UCSD-AML1 (cell line): ENCODE measurements at regions not wholly inside any gene's neighbourhood (a gene's known extent, or its start where the extent isn't known, plus 50 kb on each side); places are given as distances from the start of the nearest gene placed in this dataset.
A peak's percentile ranks its signal among the peaks of the same experiment; 100 is the strongest.
"Not testable (repeated sequence)": the region's sequence is repeated elsewhere in the genome, so short reads cannot be mapped to it uniquely, and the experiment has no call there.

Source experiments
- DNase-seq: peaks from one replicate; lab custom pipeline; 2025; ENCODE audit not compliant: unreplicated experiment; lab: John Stamatoyannopoulos, UW

DNA sequence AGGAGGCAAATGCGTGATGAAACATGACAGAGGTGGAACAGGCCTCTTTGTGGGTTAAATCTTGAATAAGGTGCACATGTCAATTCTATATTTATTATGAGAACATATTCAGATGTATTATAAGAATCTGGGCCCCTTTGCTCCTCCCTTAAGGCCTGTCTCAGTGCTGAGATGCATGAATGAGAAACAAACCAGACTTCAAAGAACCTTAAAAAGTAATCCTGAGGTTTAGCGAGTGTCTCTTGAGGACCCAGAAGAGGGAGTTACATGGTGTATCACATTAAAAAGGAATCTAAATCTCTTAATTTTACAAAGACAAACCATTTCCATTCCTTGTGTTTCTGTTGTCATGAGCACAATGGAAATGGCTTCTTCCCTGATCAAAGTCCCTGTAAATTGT, 170.9 kb upstream of the TBC1D5 start:
- no peak for DNase-seq

- peak; percentile 11 for DNase-seq
Observed at GRCh38 chr3:17911986-17912760, 169.7 kb upstream of the TBC1D5 start.

DNA sequence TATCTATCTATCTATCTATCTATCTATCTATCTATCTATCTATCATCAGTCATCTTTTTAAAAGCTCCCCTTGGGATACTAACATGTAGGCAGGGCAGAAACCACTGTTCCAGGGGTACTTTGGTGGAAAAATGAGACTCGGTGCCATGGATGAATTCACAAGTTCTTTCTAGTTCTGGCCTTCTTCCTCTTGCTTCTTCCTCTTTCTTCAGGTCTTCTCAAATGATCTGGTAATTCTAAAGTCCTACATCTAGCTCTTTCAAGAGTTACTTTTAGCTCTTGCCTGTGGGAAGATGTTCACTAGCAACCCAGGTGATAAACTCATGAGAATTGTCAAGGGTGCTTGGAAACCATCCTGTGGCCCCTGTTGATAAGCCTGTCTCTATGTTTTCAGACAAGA, 168.5 kb upstream of the TBC1D5 start:
- no peak for DNase-seq

DNA sequence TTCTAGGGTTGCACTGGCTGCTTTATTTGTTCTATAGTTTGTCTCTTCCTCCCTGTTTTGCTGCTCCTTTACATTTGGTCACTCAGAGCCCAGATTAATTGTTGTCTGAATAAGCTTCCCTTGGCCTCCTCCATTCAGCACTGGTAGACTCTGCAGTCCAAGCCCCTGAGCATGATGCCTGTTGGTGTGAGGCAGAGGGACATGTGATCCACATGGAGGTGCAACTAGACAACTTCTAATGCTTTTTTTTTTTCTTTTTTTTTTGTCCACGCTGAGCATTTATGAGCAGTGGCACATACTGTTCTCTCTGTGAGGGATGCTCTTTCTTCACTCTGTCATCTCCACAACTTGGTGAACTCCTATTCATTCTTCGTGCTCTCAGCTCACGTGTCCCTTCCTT, 167.3 kb upstream of the TBC1D5 start:
- no peak for DNase-seq

GRCh38 chr3:17908399-17909191, 166.2 kb upstream of the TBC1D5 start:
- DNase-seq: no peak

DNA sequence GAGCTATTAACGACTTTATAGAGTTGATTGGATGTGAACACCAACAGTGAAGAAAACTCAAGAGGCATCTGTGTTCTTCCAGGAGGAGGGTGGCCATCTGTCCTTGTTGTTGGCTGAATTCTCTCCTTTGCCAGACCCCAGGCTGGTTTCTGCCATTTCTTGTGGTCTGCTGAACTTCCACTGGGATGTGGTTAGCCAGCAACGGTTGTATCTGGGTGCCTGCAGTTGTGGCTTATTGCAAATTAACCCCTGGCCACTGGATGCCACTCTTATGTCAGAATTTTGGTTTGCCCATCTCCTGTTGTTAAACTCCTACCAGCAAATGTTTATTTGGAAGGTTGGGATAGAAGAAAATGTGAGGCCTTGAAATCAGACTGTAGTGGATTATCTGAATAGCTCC, 163.6 kb upstream of the TBC1D5 start:
- DNase-seq: peak; percentile 71

DNA sequence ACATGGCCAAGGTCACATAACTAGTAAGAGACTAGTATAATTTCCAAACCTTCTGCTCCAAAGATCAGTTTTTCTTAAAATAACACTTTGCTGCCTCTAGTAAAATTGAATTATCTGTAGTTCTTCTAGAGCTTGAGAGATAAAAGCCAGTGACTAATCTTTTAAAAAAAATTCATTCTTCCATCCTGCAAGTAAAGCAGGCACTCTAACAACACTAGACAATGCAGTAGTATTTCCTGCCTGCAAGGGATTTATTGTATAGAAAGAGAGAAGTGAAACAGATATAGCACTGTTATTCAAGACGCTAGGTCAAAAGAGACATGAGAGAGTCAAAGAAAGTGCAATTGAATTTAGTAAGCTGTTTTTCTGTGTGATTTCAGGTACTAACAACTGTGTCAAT, 159.5 kb upstream of the TBC1D5 start:
- DNase-seq: no peak

GRCh38 chr3:17894434-17895060, 152.1 kb upstream of the TBC1D5 start:
- DNase-seq: peak; percentile 60

DNA sequence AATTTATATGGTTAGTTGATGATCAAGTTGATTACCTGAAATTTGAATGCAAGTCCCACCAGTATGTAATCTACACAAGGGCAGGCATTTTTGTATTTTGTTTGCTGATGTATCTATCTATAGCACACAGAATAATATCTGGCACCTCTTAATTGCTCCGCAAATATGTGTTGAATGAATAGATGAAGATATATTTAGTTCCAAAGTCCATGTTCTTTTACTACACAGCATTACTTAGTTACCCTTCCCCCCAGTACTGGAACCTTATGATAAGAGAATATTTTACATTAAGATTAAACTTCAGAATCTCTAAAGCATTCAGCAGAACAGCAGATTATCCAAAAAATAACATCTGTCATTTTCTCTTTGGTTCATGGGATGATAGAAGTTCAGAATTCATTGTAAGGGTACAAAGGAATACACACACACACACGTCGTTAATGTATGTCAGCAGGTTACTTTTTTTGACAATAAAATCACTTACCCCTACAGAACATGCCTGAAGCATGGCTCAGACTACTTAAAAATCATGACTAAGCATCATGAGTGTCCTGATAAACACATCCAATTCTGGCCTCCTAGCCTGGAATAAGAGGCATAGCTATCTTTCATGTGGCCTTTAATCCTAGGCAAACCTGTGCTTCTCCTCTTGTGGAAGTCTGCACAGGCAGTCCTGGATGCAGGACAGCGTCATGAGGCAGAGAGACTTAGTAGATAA, 148.9 kb upstream of the TBC1D5 start:
- DNase-seq: no peak

DNA sequence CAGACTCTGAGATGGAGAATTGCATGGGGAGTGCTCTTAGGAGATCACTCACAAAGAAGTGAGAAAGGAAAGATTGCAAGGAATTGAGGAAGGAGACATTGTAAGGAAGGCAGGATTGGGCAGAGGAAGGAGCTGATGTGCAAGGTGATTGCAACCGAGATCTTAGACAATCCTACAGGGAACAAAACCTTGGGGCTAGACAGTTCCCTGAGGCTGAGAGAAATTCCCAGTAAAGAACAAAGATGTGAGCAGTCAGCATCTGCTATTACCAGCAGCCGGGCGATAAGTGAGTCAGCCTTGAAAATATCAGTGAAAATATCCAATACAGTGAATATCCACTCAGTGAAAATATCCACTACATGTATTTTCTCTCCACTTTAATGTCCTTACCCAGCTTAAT, 143.6 kb upstream of the TBC1D5 start:
- DNase-seq: no peak

GRCh38 chr3:17882981-17883380, 140.6 kb upstream of the TBC1D5 start:
- DNase-seq: no peak

- no peak for DNase-seq
Observed at GRCh38 chr3:17877299-17877698, 134.9 kb upstream of the TBC1D5 start.

- DNase-seq: no peak
Observed at GRCh38 chr3:17874636-17875035, 132.2 kb upstream of the TBC1D5 start.

DNA sequence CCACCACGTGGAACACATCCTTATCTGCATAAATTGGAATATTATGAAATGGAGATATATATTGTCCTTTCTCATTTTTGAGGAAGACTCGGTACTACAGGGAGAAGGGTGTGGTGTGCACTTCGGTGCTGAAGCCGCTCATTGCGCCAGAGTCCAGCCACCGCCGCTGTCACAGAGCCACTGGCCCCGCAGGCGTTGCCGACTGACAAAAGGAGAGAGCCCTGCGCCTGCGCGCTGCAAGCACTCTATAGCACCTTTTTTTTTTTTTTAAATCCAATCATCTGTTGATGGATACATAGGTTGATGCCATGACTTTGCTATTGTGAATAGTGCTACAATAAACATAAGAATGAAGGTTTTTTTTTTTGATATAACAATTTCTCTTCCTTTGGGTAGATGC, 130.0 kb upstream of the TBC1D5 start:
- DNase-seq: no peak

- DNase-seq: no peak
Observed at GRCh38 chr3:17865631-17866030, 123.2 kb upstream of the TBC1D5 start.

DNA sequence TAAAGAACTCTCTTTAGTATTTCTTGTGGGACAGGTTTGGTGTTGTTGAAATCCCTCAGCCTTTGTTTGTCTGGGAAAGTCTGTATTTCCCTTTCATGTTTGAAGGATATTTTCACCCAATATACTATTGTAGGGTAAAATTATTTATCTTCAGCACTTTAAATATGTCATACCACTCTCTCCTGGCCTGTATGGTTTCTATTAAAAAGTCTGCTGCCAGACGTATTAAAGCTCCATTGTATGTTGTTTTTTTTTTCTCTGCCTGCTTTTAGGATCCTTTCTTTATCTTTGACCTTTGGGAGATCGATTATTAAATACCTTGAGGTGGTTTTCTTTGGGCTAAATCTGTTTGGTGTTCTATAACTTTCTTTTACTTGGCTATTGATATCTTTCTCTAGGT, 119.0 kb upstream of the TBC1D5 start:
- no peak for DNase-seq

DNA sequence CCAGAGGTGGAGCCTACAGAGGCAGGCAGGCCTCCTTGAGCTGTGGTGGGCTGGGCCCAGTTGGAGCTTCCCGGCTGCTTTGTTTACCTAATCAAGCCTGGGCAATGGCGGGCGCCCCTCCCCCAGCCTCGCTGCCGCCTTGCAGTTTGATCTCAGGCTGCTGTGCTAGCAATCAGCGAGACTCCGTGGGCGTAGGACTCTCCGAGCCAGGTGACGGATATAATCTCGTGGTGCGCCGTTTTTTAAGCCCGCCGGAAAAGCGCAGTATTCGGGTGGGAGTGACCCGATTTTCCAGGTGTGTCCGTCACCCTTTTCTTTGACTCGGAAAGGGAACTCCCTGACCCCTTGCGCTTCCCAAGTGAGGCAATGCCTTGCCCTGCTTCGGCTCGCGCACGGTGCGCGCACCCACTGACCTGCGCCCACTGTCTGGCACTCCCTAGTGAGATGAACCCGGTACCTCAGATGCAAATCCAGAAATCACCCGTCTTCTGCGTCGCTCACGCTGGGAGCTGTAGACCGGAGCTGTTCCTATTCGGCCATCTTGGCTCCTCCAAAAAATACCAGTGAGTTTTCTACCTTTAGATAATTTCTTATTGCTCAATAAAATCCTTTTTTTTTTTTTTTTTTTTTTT, 118.5 kb upstream of the TBC1D5 start:
- not testable (repeated sequence) for DNase-seq

GRCh38 chr3:17852217-17852616, 109.8 kb upstream of the TBC1D5 start:
- no peak for DNase-seq

- no peak for DNase-seq
Observed at GRCh38 chr3:17850448-17850847, 108.0 kb upstream of the TBC1D5 start.

DNA sequence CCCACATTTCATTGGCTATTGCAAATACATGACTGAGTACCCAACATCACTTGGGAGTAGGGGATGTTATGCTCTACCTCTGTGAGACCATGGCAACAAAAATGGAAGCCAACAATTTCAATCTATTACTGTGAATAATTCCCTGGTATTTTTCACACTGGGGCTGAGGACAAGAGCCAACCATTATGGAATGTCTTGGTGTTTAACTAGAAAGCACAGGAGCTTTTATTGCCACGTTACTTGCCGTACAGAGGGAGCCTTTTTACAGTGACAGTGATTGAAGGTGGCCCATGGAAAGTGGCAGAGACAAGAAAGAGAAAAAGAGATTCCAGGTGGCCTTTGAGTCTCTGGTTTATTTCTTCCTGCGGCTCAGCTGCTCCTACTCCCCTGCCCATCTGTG, 105.7 kb upstream of the TBC1D5 start:
- DNase-seq: no peak

- no peak for DNase-seq
Observed at GRCh38 chr3:17847156-17847555, 104.7 kb upstream of the TBC1D5 start.
